HepG2 (cell line): ENCODE measurements at regions not wholly inside any gene's neighbourhood (a gene's known extent, or its start where the extent isn't known, plus 50 kb on each side); places are given as distances from the start of the nearest gene placed in this dataset.
A peak's percentile ranks its signal among the peaks of the same experiment; 100 is the strongest.

Source experiments
- ATAC-seq: fragments of 200-7000 bp; cut with Tn5 transposase; 3 replicates; pipeline ENCODE4 v1.9.1; 2020; ENCODE audit warnings: mild to moderate bottlenecking, moderate library complexity
- BruUV-seq: library from RNA; stranded (reverse); fragments of 400-500 nt; replicated peaks from 2 replicates; lab custom pipeline; 2021; lab: Mats Ljungman, UMichigan
- CTCF ChIA-PET: fragments of 300-600 bp; formaldehyde crosslinking; extraction: SDS; loops from one replicate; lab custom pipeline; 2021; ENCODE audit warnings: low total read pairs, inconsistent platforms, low intra/inter-chr PET ratio; lab: Yijun Ruan, JAX
- POLR2A ChIA-PET: fragments of 350-600 bp; sonication (Branson Sonifier 250); formaldehyde crosslinking; loops from one replicate; lab custom pipeline; 2020; ENCODE audit warnings: antibody characterized with exemption, inconsistent platforms; lab: Yijun Ruan, JAX
- DNase-seq: peaks from one replicate; pipeline ENCODE4 v3.0.0-alpha.2; 2015; ENCODE audit warnings: low spot score
- FAIRE-seq: peaks from 3 replicates; lab custom pipeline; 2011; peaks lifted over from hg19 to GRCh38; lab: Jason Lieb, UNC
- H2AFZ ChIP-seq: one replicate; pipeline ENCODE4 v1.6.1; 2011; ENCODE audit warnings: low read length, inconsistent platforms
- H3K27ac ChIP-seq: fragments of 300-600 bp; 3 replicates; pipeline ENCODE4 v1.8.0; 2011; ENCODE audit warnings: mixed run types, mild to moderate bottlenecking, mixed read lengths, low read length, inconsistent platforms; ENCODE audit not compliant: insufficient read depth; ENCODE audit errors: extremely low read length
- H3K27me3 ChIP-seq, 2 experiments: fragments of 200-600 bp in 1 of 2; 2 replicates in 1 of 2; 3 replicates in 1 of 2; pipeline versions ENCODE4 v1.6.0 to v1.8.0; 2011; ENCODE audit warnings: low read length in 2 of 2, mild to moderate bottlenecking in 2 of 2, moderate library complexity in 2 of 2, inconsistent platforms in 1 of 2; ENCODE audit not compliant: insufficient read depth in 2 of 2, control insufficient read depth in 1 of 2
- H3K36me3 ChIP-seq, 2 experiments: fragments of 200-600 bp in 1 of 2; replicated peaks in 1 of 2; 2 replicates in 1 of 2; 3 replicates in 1 of 2; pipeline versions ENCODE4 v1.5.1 to v1.8.0; 2011; ENCODE audit warnings: low read length in 2 of 2, inconsistent platforms in 1 of 2; ENCODE audit not compliant: insufficient read depth in 2 of 2, control insufficient read depth in 1 of 2
- H3K4me1 ChIP-seq: 2 replicates; pipeline ENCODE4 v1.5.1; 2012; ENCODE audit warnings: low read length, inconsistent platforms; ENCODE audit not compliant: insufficient read depth
- H3K4me2 ChIP-seq: 2 replicates; pipeline ENCODE4 v1.6.0; 2011; ENCODE audit warnings: low read depth, low read length, inconsistent platforms
- H3K4me3 ChIP-seq, 3 experiments: fragments of 200-600 bp in 1 of 3; sonication (generic), shearing (Covaris generic) in 1 of 3; replicated peaks in 1 of 3; 2 replicates each; pipeline ENCODE4 v1.5.1; 2011 to 2016; ENCODE audit warnings: low read length in 3 of 3, inconsistent platforms in 2 of 3, low read depth in 2 of 3, mild to moderate bottlenecking in 2 of 3, control low read depth in 1 of 3, mixed read lengths in 1 of 3; ENCODE audit not compliant: insufficient read depth in 1 of 3
- H3K79me2 ChIP-seq: one replicate; pipeline ENCODE4 v1.6.1; 2011; ENCODE audit warnings: low read length, inconsistent platforms; ENCODE audit not compliant: insufficient read depth
- H3K9ac ChIP-seq: 2 replicates; pipeline ENCODE4 v1.6.0; 2011; ENCODE audit warnings: mild to moderate bottlenecking, low read depth, low read length, inconsistent platforms; ENCODE audit not compliant: insufficient read depth
- H3K9me3 ChIP-seq: 2 replicates; pipeline ENCODE4 v1.5.1; 2012; ENCODE audit warnings: mild to moderate bottlenecking, low read length
- H4K20me1 ChIP-seq: 2 replicates; pipeline ENCODE4 v1.6.0; 2011; ENCODE audit warnings: inconsistent platforms, mild to moderate bottlenecking, low read length, moderate library complexity; ENCODE audit not compliant: insufficient read depth
- LBX2 ChIP-seq: sonication (generic); formaldehyde crosslinking; IDR thresholded peaks from 2 replicates; pipeline ENCODE4 v1.5.0; 2020; ENCODE audit warnings: missing genetic modification reagents, mild to moderate bottlenecking, borderline replicate concordance
- MAFF ChIP-seq: IDR thresholded peaks from 2 replicates; pipeline ENCODE4 v1.6.1; 2011; ENCODE audit warnings: low read depth, low read length, improper control_type of control experiment
- MAFK ChIP-seq, 2 experiments: IDR thresholded peaks in 1 of 2; conservative IDR thresholded peaks in 1 of 2; 2 replicates each; pipeline ENCODE4 v1.6.1; 2011; ENCODE audit warnings: improper control_type of control experiment in 2 of 2, low read length in 2 of 2
- MTF1 ChIP-seq: sonication (generic); formaldehyde crosslinking; IDR thresholded peaks from 2 replicates; pipeline ENCODE4 v1.5.0; 2020; ENCODE audit warnings: missing genetic modification reagents
- TBP ChIP-seq: sonication (generic); formaldehyde crosslinking; IDR thresholded peaks from 2 replicates; pipeline ENCODE4 v1.5.0; 2020; ENCODE audit warnings: missing genetic modification reagents
- ZNF280D ChIP-seq: sonication (generic); formaldehyde crosslinking; IDR thresholded peaks from 2 replicates; pipeline ENCODE4 v1.5.1; 2020; ENCODE audit warnings: mild to moderate bottlenecking, missing genetic modification reagents
- WGBS: methylation state at CpG from one replicate; pipeline ENCODE4 v1.1.6; 2017; ENCODE audit warnings: low lambda C conversion rate; 5-methylcytosine and 5-hydroxymethylcytosine counted together
- in situ Hi-C: cut with HindIII; loops from 2 replicates; pipeline ENCODE4 v1.10.0; 2017; ENCODE audit warnings: low pct_unique_long_range_greater_than_20kb; ENCODE audit not compliant: extremely low pct_ligation_motif_present
- intact Hi-C: fragments of 100-400 bp; cut with micrococcal nuclease; formaldehyde crosslinking; loops from one replicate; pipeline ENCODE4 v1.10.0; 2022; ENCODE audit not compliant: unreplicated experiment

DNA sequence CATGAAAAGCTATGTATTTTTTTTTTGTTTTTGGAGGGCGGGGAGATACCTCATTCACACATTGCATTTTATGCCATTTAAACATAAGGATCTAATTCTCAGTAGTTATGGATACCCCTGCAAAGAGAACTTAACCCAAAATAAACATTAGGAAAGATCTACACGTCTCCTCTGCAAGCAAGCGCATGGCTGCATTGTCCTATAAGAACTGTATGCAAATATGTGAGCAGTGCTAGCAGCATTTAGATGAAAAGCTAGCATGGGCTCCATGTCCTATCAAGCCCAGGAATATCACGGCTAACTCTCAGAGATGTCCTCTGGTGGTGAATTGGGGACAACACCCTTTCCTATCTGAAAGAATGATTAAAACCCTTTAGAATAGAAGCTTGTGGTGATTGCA lies 292.8 kb downstream of the MEX3B start:
- TF ChIP-seq TBP: no peak
- TF ChIP-seq MTF1 (CRISPR knock-in tag): no peak
- Histone ChIP-seq H3K27ac (no peak overlapping the region), H3K9ac (no peak overlapping the region), H3K4me2 (no peak overlapping the region), H4K20me1 (no peaks in the 10 kb centered on the region), H3K36me3 (no peaks in the 10 kb centered on the region), H2AFZ (no peak overlapping the region), H3K9me3 (no peaks in the 10 kb centered on the region), H3K27me3 (peaks cover 0 to 2% of the 10 kb centered on the region in 2 experiments; a peak in 2 of 5 replicates), H3K4me3 (no peak overlapping the region), H3K79me2 (no peaks in the 10 kb centered on the region), H3K4me1 (no peaks in the 10 kb centered on the region)
- ATAC-seq (no peak), FAIRE-seq (no peak), DNase-seq (no peak)
- in situ Hi-C loops (no loop called here), intact Hi-C loops (no loop called here)
- 63% methylated on average over 3 of the region's 4 CpGs for WGBS
- ChIA-PET CTCF (no interaction called here), POLR2A (no interaction called here)
- no TSS peak for BruUV-seq

- WGBS: 33% methylated on average over 3 of the region's 3 CpGs
- no peak overlapping the region for H3K9ac ChIP-seq
- POLR2A ChIA-PET: no interaction called here
- no peaks in the 10 kb centered on the region for H4K20me1 ChIP-seq
- FAIRE-seq (no peak), ATAC-seq (no peak), DNase-seq (no peak)
- H3K4me1 ChIP-seq: no peaks in the 10 kb centered on the region
- no peak overlapping the region for H3K4me3 ChIP-seq
- no peaks in the 10 kb centered on the region for H3K79me2 ChIP-seq
- intact Hi-C loops (no loop called here), in situ Hi-C loops (no loop called here)
- TF ChIP-seq ZNF280D (CRISPR knock-in tag) (no peak), MAFF (peak; percentile 31; the same call in 1 of the 2 replicates), MAFK (conservative IDR thresholded peaks at IDR 0.05 in 1 of 2, IDR thresholded peaks at IDR 0.05 in 1 of 2; ENCODE audit: low read length in 2 of 2) (peak; percentile 23 to 45; a peak in 3 of 4 replicates), LBX2 (no peak)
- no TSS peak for BruUV-seq
- no peak overlapping the region for H2AFZ ChIP-seq
- no peaks in the 10 kb centered on the region for H3K36me3 ChIP-seq
- H3K27ac ChIP-seq: no peak overlapping the region
- CTCF ChIA-PET: no interaction called here
- peaks cover 0 to 2% of the 10 kb centered on the region in 2 experiments; a peak in 2 of 5 replicates for H3K27me3 ChIP-seq
- H3K9me3 ChIP-seq: no peaks in the 10 kb centered on the region
- H3K4me2 ChIP-seq: no peak overlapping the region
Measured at GRCh38 chr15:81752546-81752942, 293.3 kb downstream of the MEX3B start.
